ENCODE measurements at regions not wholly inside any gene's neighbourhood (a gene's known extent, or its start where the extent isn't known, plus 50 kb on each side); places are given as distances from the start of the nearest gene placed in this dataset.

DNA sequence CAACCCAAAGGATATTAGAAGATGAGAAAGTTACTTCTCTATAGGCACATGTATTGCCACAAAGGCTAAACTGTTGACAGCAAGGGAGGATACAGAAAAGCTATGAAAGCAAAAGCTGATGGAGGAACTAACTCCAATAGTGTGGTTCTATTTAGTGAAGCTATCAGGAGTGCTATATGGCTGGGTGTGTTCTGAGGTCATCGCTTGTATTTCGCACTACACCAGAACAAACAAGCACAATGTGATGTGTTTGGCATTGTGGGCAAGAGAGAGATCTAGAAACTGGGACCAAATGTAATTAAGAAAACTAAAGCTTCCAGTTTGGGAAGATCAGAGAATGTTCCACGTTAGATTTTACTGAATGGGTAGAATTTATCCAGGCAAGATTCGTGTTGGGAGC lies 220.4 kb upstream of the UMPS start:
- Histone ChIP-seq H3K4ac (replicated peaks; ENCODE audit: insufficient read length, low read depth, low read length) (no peak overlapping the region), H2AK5ac (ENCODE audit: low read depth, low read length) (no peak overlapping the region), H3K4me1 (replicated peaks in 1 of 4; ENCODE audit: control insufficient read depth in 3 of 4, insufficient read depth in 4 of 4, low read length in 3 of 4) (peaks cover 3 to 6% (median 4%) of the 10 kb centered on the region in 4 experiments; a peak in 5 of 7 replicates), H2BK15ac (ENCODE audit: low read length) (no peak overlapping the region), H3K9ac (replicated peaks in 1 of 4; ENCODE audit: extremely low read depth in 1 of 4, low read depth in 3 of 4, low read length in 3 of 4) (no peak overlapping the region), H2AFZ (ENCODE audit: low read length) (no peak overlapping the region), H4K5ac (ENCODE audit: insufficient read length, low read depth, low read length) (no peak overlapping the region), H3K4me2 (ENCODE audit: insufficient read depth in 1 of 2, low read depth in 2 of 2, low read length in 2 of 2) (no peak overlapping the region), H3K23me2 (ENCODE audit: low read depth, low read length) (no peaks in the 10 kb centered on the region; the same call in 1 of the 2 replicates), H3K14ac (ENCODE audit: insufficient read length) (no peak overlapping the region), H2BK120ac (replicated peaks; ENCODE audit: low read depth, low read length) (no peak overlapping the region), H3K18ac (ENCODE audit: extremely low read depth, low read length) (no peak overlapping the region), H3K4me3 (ENCODE audit: extremely low read depth in 1 of 4, insufficient read depth in 2 of 4, low read depth in 3 of 4, low read length in 4 of 4) (no peak overlapping the region), H3K23ac (ENCODE audit: insufficient read length) (no peak overlapping the region), H3K27me3 (replicated peaks in 1 of 4; ENCODE audit: control insufficient read depth in 3 of 4, extremely low read depth in 1 of 4, insufficient read depth in 3 of 4, low read length in 3 of 4) (no peaks in the 10 kb centered on the region), H3K79me2 (ENCODE audit: control insufficient read depth in 1 of 2, insufficient read depth in 2 of 2, low read length in 2 of 2) (no peaks in the 10 kb centered on the region), H3K27ac (ENCODE audit: low read depth, low read length) (no peak overlapping the region), H3K9me3 (ENCODE audit: insufficient read depth in 2 of 2, low read depth in 1 of 2, low read length in 1 of 2) (no peaks in the 10 kb centered on the region), H4K20me1 (replicated peaks in 1 of 2; ENCODE audit: control insufficient read depth in 1 of 2, insufficient read depth in 2 of 2, low read length in 2 of 2) (no peaks in the 10 kb centered on the region), H2BK12ac (ENCODE audit: low read depth, low read length) (no peak overlapping the region), H2BK20ac (ENCODE audit: low read length) (no peak overlapping the region), H3K79me1 (ENCODE audit: low read depth, low read length) (no peaks in the 10 kb centered on the region), H4K8ac (ENCODE audit: extremely low read depth, insufficient read depth, low read length) (no peak overlapping the region), H2BK5ac (ENCODE audit: low read depth, low read length) (no peak overlapping the region), H4K91ac (replicated peaks; ENCODE audit: insufficient read length, low read length) (no peak overlapping the region), H3K36me3 (ENCODE audit: control insufficient read depth in 2 of 4, insufficient read depth in 4 of 4, low read length in 3 of 4) (no peaks in the 10 kb centered on the region), H3K56ac (replicated peaks; ENCODE audit: insufficient read length, low read depth, low read length) (no peak overlapping the region)
- WGBS, 2 experiments (ENCODE audit: extremely low coverage in 1 of 2, insufficient coverage in 1 of 2, insufficient read length in 1 of 2, insufficient replicate concordance in 2 of 2, low coverage in 1 of 2, low lambda C conversion rate in 2 of 2, missing lambda C conversion rate in 1 of 2), result 86% methylated on average over 4 of the region's 4 CpGs; no CpG with 5 or more reads in 1 of the 2 experiments
- CTCF ChIA-PET (ENCODE audit: partially characterized antibody), result interaction anchor here (1.1 to 1.2 kb wide), 2 partner anchors 14 to 31 kb away, joined by 3 to 4 read pairs; no protein-coding TSS in a partner anchor
- POLR2A ChIA-PET (ENCODE audit: partially characterized antibody), result no interaction called here
- DNase-seq (ENCODE audit: low read depth in 1 of 2, low spot score in 2 of 2) (no peak), FAIRE-seq (no peak)
- TF ChIP-seq BCL11A (IDR thresholded peaks at IDR 0.05; ENCODE audit: low read depth in 2 of 2, low read length in 2 of 2), result no peak
- no peak for TF ChIP-seq GABPA (IDR thresholded peaks at IDR 0.05; ENCODE audit: borderline replicate concordance, insufficient read depth, low read length)
- TF ChIP-seq SUZ12 (IDR thresholded peaks at IDR 0.05; ENCODE audit: low read length), result no peak
- no peak for TF ChIP-seq NRF1 (IDR thresholded peaks at IDR 0.05; ENCODE audit: low read depth, low read length)
- TF ChIP-seq JUND (IDR thresholded peaks at IDR 0.05; ENCODE audit: low read length), result no peak
- no peak for TF ChIP-seq JUN (IDR thresholded peaks at IDR 0.05; ENCODE audit: low read depth, low read length)
- TF ChIP-seq, protein P1, sequence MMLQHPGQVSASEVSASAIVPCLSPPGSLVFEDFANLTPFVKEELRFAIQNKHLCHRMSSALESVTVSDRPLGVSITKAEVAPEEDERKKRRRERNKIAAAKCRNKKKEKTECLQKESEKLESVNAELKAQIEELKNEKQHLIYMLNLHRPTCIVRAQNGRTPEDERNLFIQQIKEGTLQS (IDR thresholded peaks at IDR 0.05; ENCODE audit: insufficient read depth, low read depth, low read length), result no peak
- no peak for TF ChIP-seq TAF7 (optimal IDR thresholded peaks at IDR 0.05; ENCODE audit: borderline replicate concordance, low read depth, low read length)
- no peak for TF ChIP-seq KDM4A (IDR thresholded peaks at IDR 0.05; ENCODE audit: low read depth, low read length, severe bottlenecking)
- TF ChIP-seq CREB1 (IDR thresholded peaks at IDR 0.05), result no peak
- TF ChIP-seq, protein P2, sequence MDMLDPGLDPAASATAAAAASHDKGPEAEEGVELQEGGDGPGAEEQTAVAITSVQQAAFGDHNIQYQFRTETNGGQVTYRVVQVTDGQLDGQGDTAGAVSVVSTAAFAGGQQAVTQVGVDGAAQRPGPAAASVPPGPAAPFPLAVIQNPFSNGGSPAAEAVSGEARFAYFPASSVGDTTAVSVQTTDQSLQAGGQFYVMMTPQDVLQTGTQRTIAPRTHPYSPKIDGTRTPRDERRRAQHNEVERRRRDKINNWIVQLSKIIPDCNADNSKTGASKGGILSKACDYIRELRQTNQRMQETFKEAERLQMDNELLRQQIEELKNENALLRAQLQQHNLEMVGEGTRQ (IDR thresholded peaks at IDR 0.05; ENCODE audit: low read length), result no peak
- TF ChIP-seq POLR2AphosphoS5 (IDR thresholded peaks at IDR 0.05; ENCODE audit: low read depth, low read length), result no peak
- TF ChIP-seq CTBP2 (IDR thresholded peaks at IDR 0.05; ENCODE audit: borderline replicate concordance, insufficient read depth, insufficient read length, low read length), result no peak
- no peak for TF ChIP-seq TEAD4 (IDR thresholded peaks at IDR 0.05; ENCODE audit: low read depth, low read length)
